ENCODE measurements at regions not wholly inside any gene's neighbourhood (a gene's known extent, or its start where the extent isn't known, plus 50 kb on each side); places are given as distances from the start of the nearest gene placed in this dataset.

GRCh38 chr7:63008366-63008765, 990.3 kb upstream of the ZNF722 start:
- peaks cover 49% of the 10 kb centered on the region for H3K9me3 ChIP-seq (ENCODE audit: control insufficient read depth, insufficient read depth, low read length)
- no peaks in the 10 kb centered on the region for H3K36me3 ChIP-seq (ENCODE audit: control insufficient read depth, insufficient read depth, low read length)

GRCh38 chr7:63009771-63010170, 988.9 kb upstream of the ZNF722 start:
- Histone ChIP-seq H3K4me3 (ENCODE audit: low read depth, low read length) (no peak overlapping the region), H3K4me1 (ENCODE audit: control insufficient read depth, insufficient read depth, low read length) (no peaks in the 10 kb centered on the region), H3K9me3 (ENCODE audit: control insufficient read depth, insufficient read depth, low read length) (peaks cover 51% of the 10 kb centered on the region), H3K9ac (ENCODE audit: low read depth, low read length) (no peak overlapping the region), H3K27me3 (ENCODE audit: control insufficient read depth, insufficient read depth, low read length) (no peaks in the 10 kb centered on the region), H3K36me3 (ENCODE audit: control insufficient read depth, insufficient read depth, low read length) (no peaks in the 10 kb centered on the region)

More at GRCh38 chr7:63008366-63008765, 990.3 kb upstream of the ZNF722 start:
- H3K4me3 ChIP-seq (ENCODE audit: low read depth, low read length) = no peak overlapping the region
- no peaks in the 10 kb centered on the region for H3K27me3 ChIP-seq (ENCODE audit: control insufficient read depth, insufficient read depth, low read length)
- H3K9ac ChIP-seq (ENCODE audit: low read depth, low read length) = no peak overlapping the region
- no peaks in the 10 kb centered on the region for H3K4me1 ChIP-seq (ENCODE audit: control insufficient read depth, insufficient read depth, low read length)

GRCh38 chr7:63012633-63013183, 985.9 kb upstream of the ZNF722 start:
- no peaks in the 10 kb centered on the region for H3K36me3 ChIP-seq (ENCODE audit: control insufficient read depth, insufficient read depth, low read length)
- no peaks in the 10 kb centered on the region for H3K27me3 ChIP-seq (ENCODE audit: control insufficient read depth, insufficient read depth, low read length)
- no peak overlapping the region for H3K9ac ChIP-seq (ENCODE audit: low read depth, low read length)
- H3K9me3 ChIP-seq (ENCODE audit: control insufficient read depth, insufficient read depth, low read length) = peaks cover 52% of the 10 kb centered on the region
- no peaks in the 10 kb centered on the region for H3K4me1 ChIP-seq (ENCODE audit: control insufficient read depth, insufficient read depth, low read length)
- H3K4me3 ChIP-seq (ENCODE audit: low read depth, low read length) = no peak overlapping the region

- peaks cover 49% of the 10 kb centered on the region for H3K9me3 ChIP-seq (ENCODE audit: control insufficient read depth, insufficient read depth, low read length)
Measured at GRCh38 chr7:63014792-63015191, 983.9 kb upstream of the ZNF722 start.

GRCh38 chr7:63023182-63023787, 975.4 kb upstream of the ZNF722 start:
- Histone ChIP-seq H3K27me3 (ENCODE audit: control insufficient read depth, insufficient read depth, low read length) (no peaks in the 10 kb centered on the region), H3K9ac (ENCODE audit: low read depth, low read length) (no peak overlapping the region), H3K4me1 (ENCODE audit: control insufficient read depth, insufficient read depth, low read length) (no peaks in the 10 kb centered on the region), H3K9me3 (ENCODE audit: control insufficient read depth, insufficient read depth, low read length) (peaks cover 60% of the 10 kb centered on the region), H3K4me3 (ENCODE audit: low read depth, low read length) (no peak overlapping the region), H3K36me3 (ENCODE audit: control insufficient read depth, insufficient read depth, low read length) (no peaks in the 10 kb centered on the region)

More at GRCh38 chr7:63014792-63015191, 983.9 kb upstream of the ZNF722 start:
- H3K36me3 ChIP-seq (ENCODE audit: control insufficient read depth, insufficient read depth, low read length) = no peaks in the 10 kb centered on the region
- no peaks in the 10 kb centered on the region for H3K4me1 ChIP-seq (ENCODE audit: control insufficient read depth, insufficient read depth, low read length)
- H3K9ac ChIP-seq (ENCODE audit: low read depth, low read length) = no peak overlapping the region
- H3K27me3 ChIP-seq (ENCODE audit: control insufficient read depth, insufficient read depth, low read length) = no peaks in the 10 kb centered on the region
- H3K4me3 ChIP-seq (ENCODE audit: low read depth, low read length) = no peak overlapping the region

- Histone ChIP-seq H3K4me1 (ENCODE audit: control insufficient read depth, insufficient read depth, low read length) (no peaks in the 10 kb centered on the region), H3K9ac (ENCODE audit: low read depth, low read length) (no peak overlapping the region), H3K4me3 (ENCODE audit: low read depth, low read length) (no peak overlapping the region), H3K27me3 (ENCODE audit: control insufficient read depth, insufficient read depth, low read length) (no peaks in the 10 kb centered on the region), H3K36me3 (ENCODE audit: control insufficient read depth, insufficient read depth, low read length) (no peaks in the 10 kb centered on the region), H3K9me3 (ENCODE audit: control insufficient read depth, insufficient read depth, low read length) (peaks cover 58% of the 10 kb centered on the region)
Measured at GRCh38 chr7:63024446-63024845, 974.2 kb upstream of the ZNF722 start.

- no peak overlapping the region for H3K9ac ChIP-seq (ENCODE audit: low read depth, low read length)
- H3K4me3 ChIP-seq (ENCODE audit: low read depth, low read length) = no peak overlapping the region
- no peaks in the 10 kb centered on the region for H3K4me1 ChIP-seq (ENCODE audit: control insufficient read depth, insufficient read depth, low read length)
- no peaks in the 10 kb centered on the region for H3K27me3 ChIP-seq (ENCODE audit: control insufficient read depth, insufficient read depth, low read length)
- H3K9me3 ChIP-seq (ENCODE audit: control insufficient read depth, insufficient read depth, low read length) = peaks cover 59% of the 10 kb centered on the region
- H3K36me3 ChIP-seq (ENCODE audit: control insufficient read depth, insufficient read depth, low read length) = no peaks in the 10 kb centered on the region
Measured at GRCh38 chr7:63025815-63026214, 972.8 kb upstream of the ZNF722 start.

- peaks cover 56% of the 10 kb centered on the region for H3K9me3 ChIP-seq (ENCODE audit: control insufficient read depth, insufficient read depth, low read length)
- H3K9ac ChIP-seq (ENCODE audit: low read depth, low read length) = no peak overlapping the region
- H3K27me3 ChIP-seq (ENCODE audit: control insufficient read depth, insufficient read depth, low read length) = no peaks in the 10 kb centered on the region
- no peaks in the 10 kb centered on the region for H3K36me3 ChIP-seq (ENCODE audit: control insufficient read depth, insufficient read depth, low read length)
- no peak overlapping the region for H3K4me3 ChIP-seq (ENCODE audit: low read depth, low read length)
- no peaks in the 10 kb centered on the region for H3K4me1 ChIP-seq (ENCODE audit: control insufficient read depth, insufficient read depth, low read length)
Measured at GRCh38 chr7:63027075-63027474, 971.6 kb upstream of the ZNF722 start.

- H3K4me1 ChIP-seq (ENCODE audit: control insufficient read depth, insufficient read depth, low read length) = no peaks in the 10 kb centered on the region
- H3K9me3 ChIP-seq (ENCODE audit: control insufficient read depth, insufficient read depth, low read length) = peaks cover 45% of the 10 kb centered on the region
- H3K9ac ChIP-seq (ENCODE audit: low read depth, low read length) = no peak overlapping the region
- H3K4me3 ChIP-seq (ENCODE audit: low read depth, low read length) = no peak overlapping the region
- no peaks in the 10 kb centered on the region for H3K27me3 ChIP-seq (ENCODE audit: control insufficient read depth, insufficient read depth, low read length)
- no peaks in the 10 kb centered on the region for H3K36me3 ChIP-seq (ENCODE audit: control insufficient read depth, insufficient read depth, low read length)
Measured at GRCh38 chr7:63028376-63029206, 970.1 kb upstream of the ZNF722 start.

- Histone ChIP-seq H3K9me3 (ENCODE audit: control insufficient read depth, insufficient read depth, low read length) (peaks cover 42% of the 10 kb centered on the region), H3K27me3 (ENCODE audit: control insufficient read depth, insufficient read depth, low read length) (no peaks in the 10 kb centered on the region), H3K9ac (ENCODE audit: low read depth, low read length) (no peak overlapping the region), H3K4me1 (ENCODE audit: control insufficient read depth, insufficient read depth, low read length) (no peaks in the 10 kb centered on the region), H3K4me3 (ENCODE audit: low read depth, low read length) (no peak overlapping the region), H3K36me3 (ENCODE audit: control insufficient read depth, insufficient read depth, low read length) (no peaks in the 10 kb centered on the region)
Measured at GRCh38 chr7:63029207-63029522, 969.5 kb upstream of the ZNF722 start.

GRCh38 chr7:63030061-63030460, 968.6 kb upstream of the ZNF722 start:
- H3K4me1 ChIP-seq (ENCODE audit: control insufficient read depth, insufficient read depth, low read length) = no peaks in the 10 kb centered on the region
- peaks cover 43% of the 10 kb centered on the region for H3K9me3 ChIP-seq (ENCODE audit: control insufficient read depth, insufficient read depth, low read length)
- no peak overlapping the region for H3K4me3 ChIP-seq (ENCODE audit: low read depth, low read length)

More at GRCh38 chr7:63030061-63030460, 968.6 kb upstream of the ZNF722 start:
- Histone ChIP-seq H3K36me3 (ENCODE audit: control insufficient read depth, insufficient read depth, low read length) (no peaks in the 10 kb centered on the region), H3K27me3 (ENCODE audit: control insufficient read depth, insufficient read depth, low read length) (no peaks in the 10 kb centered on the region), H3K9ac (ENCODE audit: low read depth, low read length) (no peak overlapping the region)
